GM04504 (cell line): ENCODE measurements at regions not wholly inside any gene's neighbourhood (a gene's known extent, or its start where the extent isn't known, plus 50 kb on each side); places are given as distances from the start of the nearest gene placed in this dataset.

Experiments used
- DNase-seq: peaks from one replicate; pipeline ENCODE4 v3.0.0-alpha.2; 2012; ENCODE audit warnings: low read depth

GRCh38 chr9:91024841-91025240, 223.2 kb downstream of the SYK start:
- no peak for DNase-seq

- no peak for DNase-seq
Observed at GRCh38 chr9:91025856-91026255, 224.2 kb downstream of the SYK start.

- no peak for DNase-seq
Observed at GRCh38 chr9:91026266-91026665, 224.6 kb downstream of the SYK start.

DNA sequence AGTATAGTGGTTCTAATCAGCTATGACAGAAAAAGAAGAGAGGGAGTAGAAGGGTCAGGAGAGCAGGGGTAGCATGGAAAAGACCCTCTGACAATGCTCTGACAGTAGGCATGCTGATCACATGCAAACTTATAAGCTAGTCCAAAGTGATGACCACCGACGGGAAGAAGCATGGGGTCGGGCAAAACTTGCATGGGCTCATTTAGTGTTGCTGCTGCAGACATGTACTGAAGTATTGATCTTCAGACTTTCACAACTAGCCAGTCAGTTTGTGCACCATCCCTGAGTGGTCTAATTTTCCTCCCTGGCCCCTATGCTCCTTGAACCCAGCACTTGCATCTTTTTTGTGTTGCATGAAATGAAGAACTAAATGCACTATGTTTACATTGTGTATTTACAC, 225.4 kb downstream of the SYK start:
- DNase-seq, result no peak

DNA sequence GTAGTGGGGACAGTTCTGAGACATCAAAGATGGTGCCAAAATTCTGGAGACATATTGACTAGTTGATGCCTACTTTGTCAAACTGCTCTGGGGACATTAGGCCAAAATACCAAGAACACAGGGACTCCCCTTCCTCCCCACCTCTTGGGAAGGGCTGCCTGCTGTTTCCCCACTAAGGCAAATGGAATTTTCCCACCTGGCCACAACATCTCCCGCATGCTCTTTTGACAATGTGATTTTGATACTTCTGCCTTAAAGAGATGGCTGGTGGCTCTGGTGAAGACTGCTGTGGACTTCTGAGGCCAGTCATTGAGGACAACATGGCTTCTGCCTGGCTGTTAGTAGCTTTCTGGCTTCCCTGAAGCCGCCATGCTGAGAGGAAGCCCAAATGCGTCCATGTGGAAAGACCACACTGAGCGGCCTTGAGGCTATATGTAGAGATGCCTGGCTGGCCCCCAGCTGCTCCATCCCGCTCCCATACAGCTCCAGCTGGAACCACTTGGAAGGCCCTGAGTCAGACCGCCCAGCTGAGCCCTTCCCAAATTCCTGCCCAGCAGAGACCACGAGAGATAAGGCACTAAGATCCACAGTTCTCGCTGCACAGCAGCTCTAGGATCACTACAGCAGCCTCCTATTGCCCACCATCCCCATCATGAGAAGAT, 226.7 kb downstream of the SYK start:
- DNase-seq, result no peak

- no peak for DNase-seq
Observed at GRCh38 chr9:91029650-91030361, 228.2 kb downstream of the SYK start.

DNA sequence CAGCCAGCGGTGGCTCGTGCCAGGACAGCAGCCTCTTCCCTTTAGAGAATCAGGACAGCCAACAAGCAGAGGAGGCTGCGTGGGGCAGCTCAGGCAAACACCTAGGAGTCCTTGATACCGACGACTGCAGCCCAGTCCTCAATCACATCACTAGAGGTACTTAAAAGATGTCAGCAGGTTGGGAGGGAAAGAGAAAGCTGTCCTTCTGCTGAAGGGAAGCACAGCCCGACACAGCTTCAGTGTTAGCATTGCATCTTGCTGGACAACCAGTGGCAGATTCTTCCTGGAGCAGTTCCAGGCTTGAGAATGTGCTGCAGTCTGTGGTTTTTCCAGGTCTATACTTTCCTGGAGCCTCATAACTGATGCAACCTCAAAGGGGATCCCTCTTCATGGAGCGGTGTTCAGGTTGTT, 230.5 kb downstream of the SYK start:
- no peak for DNase-seq

GRCh38 chr9:91033270-91033669, 231.7 kb downstream of the SYK start:
- DNase-seq, result no peak

- no peak for DNase-seq
Observed at GRCh38 chr9:91033797-91034196, 232.2 kb downstream of the SYK start.

- no peak for DNase-seq
Observed at GRCh38 chr9:91034521-91034920, 232.9 kb downstream of the SYK start.

DNA sequence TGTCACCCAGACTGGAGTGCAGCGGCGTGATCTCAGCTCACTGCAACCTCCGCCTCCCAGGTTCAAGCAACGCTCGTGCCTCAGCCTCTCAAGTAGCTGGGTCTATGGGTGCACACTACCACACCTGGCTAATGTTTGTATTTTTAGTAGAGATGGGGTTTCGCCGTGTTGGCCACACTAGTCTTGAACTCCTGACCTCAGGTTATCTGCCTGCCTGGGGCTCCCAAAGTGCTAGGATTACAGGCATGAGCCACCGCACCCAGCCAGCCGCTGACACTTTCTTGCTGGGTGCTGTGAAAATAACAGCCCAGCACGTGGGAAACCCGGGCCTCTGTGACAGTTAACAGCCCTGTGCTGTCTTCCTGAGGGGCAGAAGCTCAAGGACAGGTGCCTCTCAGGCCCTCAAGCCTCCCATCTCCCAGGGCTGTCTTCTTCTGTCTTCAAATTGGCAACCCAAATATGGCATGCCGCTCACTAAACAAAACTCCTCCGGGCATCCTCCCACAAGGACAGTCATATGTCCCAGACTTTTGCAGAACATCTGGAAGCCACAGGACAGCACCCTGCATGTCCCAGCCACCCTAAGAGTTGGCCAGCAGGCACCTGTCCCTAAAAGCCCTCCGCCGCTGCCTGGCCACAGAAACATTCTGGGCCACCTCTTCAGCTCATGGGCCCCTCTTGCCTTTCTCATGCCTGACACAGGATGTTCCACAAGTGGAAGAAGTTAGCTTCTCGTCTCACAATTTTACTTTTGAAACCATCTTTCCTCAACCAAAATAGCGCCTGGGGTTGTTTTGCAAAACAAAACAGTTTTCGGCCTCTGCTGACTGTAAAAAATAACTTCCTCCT, 233.6 kb downstream of the SYK start:
- DNase-seq, result no peak

- no peak for DNase-seq
Observed at GRCh38 chr9:91035825-91036208, 234.2 kb downstream of the SYK start.

GRCh38 chr9:91036356-91036755, 234.7 kb downstream of the SYK start:
- DNase-seq, result no peak

GRCh38 chr9:91036826-91037510, 235.3 kb downstream of the SYK start:
- peak; percentile 79 for DNase-seq

DNA sequence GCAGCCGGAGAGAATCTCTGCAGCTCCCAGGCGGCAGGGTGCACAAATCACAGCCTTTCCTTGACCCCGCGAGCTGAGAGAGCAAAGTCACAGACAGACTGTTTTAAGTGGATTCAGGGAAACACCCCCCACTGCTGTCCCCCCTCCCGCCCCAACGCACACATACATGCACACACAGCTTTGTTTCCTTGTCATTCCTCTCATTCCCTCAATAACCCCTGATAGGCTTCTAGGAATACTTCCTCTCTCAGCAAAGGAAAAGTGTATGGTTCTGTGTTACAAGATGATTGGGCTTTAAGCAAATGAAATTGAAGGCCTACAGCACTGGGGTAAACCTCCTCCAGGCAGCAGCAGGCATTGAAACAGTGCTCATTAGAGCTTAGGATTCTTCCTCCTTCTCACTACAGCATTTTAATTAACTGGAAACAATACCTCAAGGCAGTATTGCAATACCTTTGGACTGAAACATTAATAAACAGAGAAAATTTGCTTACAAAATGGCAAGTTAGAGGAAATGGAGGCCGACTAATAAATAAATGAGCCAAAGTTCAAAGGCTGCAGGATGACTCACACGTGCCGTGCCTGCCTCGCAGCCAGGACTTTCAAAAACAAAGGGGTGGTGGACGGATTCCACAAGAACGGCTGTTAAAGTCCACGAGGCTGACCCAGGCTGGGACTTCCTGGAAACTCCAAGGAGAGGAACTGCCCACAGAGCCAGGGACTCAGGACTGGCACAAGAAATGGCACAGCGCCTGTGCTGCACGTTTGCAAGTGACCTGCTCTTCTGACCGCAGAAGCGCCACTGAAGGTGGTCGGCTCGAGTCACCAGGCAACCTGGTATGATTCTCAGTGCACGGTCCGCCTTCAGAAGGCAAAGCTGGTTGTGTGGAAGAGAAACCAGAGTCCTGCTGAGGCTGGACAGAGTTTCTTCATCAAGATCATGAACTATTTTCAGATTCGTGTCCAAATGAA, 236.2 kb downstream of the SYK start:
- DNase-seq, result peak; percentile 75

DNA sequence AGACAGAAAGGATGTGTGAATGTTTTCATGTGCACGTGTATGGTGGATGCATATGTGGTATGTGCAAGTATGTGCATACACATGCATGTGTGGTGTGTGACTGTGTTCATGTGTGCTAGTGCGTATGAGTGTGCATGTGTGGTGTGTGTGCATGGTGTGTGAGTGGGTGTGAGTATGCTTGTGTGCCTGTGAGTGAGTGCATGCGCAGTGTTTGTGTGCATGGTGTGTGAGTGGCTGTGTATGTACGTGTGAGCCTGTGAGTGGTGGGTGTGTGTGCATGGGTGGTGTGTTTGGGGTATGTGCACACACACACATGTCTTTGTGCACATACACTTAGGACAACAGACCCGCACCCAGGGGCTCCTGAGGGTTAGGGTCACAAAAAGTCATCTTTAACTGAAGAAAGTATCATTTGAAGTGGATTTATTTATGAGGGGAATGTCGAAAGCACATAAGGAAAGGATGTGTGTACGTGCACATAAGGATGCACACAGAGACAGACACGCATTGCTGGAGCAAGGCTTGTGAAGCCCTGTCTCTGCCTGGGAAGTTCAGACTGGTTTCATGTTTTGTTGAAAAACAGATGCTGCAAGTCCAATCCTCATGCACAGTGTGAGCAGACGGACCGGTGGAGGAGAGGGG, 237.0 kb downstream of the SYK start:
- DNase-seq, result no peak

DNA sequence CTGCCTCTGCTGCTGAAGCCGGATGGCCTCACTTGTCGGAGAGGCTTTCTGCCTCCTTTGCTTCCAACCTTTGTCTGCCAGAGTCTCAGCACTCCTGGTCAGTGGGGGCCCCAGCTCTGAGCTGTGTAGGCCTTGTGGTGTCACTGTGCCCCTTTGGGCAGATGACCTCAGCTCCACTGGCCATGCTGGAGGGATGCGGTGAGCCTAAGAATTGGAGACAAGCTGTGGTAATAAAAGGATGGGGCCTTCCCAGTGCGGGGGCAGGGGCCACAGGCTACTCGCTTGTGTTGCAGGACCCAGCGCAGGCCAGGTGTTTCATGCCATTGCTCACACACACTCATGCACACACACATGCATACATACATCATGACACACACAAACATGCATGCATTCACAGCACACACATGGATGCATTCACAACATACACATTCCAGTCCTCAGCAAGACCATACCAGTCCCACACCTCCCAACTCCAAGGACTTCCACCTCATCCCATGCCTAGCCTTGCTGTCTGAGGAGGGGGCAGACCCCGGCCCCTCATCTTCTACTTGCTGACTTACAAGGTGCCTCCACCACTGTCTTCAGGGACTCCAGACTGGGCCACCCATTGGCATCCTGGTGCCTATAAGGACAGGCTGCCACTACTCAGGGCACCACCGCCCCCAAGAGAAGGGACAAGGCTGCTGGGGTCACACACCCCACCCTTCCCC, 237.7 kb downstream of the SYK start:
- no peak for DNase-seq

DNA sequence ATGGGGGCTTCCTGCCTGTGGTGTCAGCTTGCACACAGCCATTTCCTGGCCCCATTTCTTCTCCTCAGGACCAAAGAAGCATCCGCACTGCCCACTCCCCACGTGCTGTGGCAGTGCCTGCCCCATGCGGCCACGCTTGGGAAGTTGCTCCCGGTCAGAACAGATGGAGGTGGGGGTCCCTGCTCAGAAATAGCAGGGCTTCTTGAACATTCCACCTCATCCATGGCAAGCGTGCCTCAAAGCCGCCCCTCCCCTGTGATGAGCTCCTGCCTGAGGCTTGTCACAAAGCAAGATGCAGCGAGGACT, 238.2 kb downstream of the SYK start:
- DNase-seq, result no peak

GRCh38 chr9:91040371-91041215, 239.0 kb downstream of the SYK start:
- DNase-seq, result no peak
